ENCODE measurements at regions not wholly inside any gene's neighbourhood (a gene's known extent, or its start where the extent isn't known, plus 50 kb on each side); places are given as distances from the start of the nearest gene placed in this dataset.

GRCh38 chr18:38358805-38359657, 793.4 kb upstream of the CELF4 start (continued):
- no peak for TF ChIP-seq E2F8 (IDR thresholded peaks at IDR 0.05; ENCODE audit: low read depth, partially characterized antibody)
- TF ChIP-seq TCF12 (IDR thresholded peaks at IDR 0.05; ENCODE audit: low read depth, low read length), result no peak

GRCh38 chr18:38353149-38353548, 787.6 kb upstream of the CELF4 start:
- Histone ChIP-seq H3K4me3 (no peak overlapping the region), H3K79me2 (ENCODE audit: control insufficient read depth, insufficient read depth, low read length) (no peaks in the 10 kb centered on the region), H3K27ac (ENCODE audit: control insufficient read depth, insufficient read depth) (no peak overlapping the region), H2AFZ (ENCODE audit: control insufficient read depth, low read depth, low read length) (no peak overlapping the region), H3K9me3 (replicated peaks; ENCODE audit: control insufficient read depth, insufficient read depth, low read length) (no peaks in the 10 kb centered on the region; the same call in 2 of the 3 replicates), H3K4me1 (ENCODE audit: control insufficient read depth, insufficient read depth, low read length) (no peaks in the 10 kb centered on the region), H3K4me2 (ENCODE audit: control insufficient read depth, insufficient read depth) (no peak overlapping the region), H3K9ac (ENCODE audit: control insufficient read depth, insufficient read depth, low read length) (no peak overlapping the region), H4K20me1 (ENCODE audit: control insufficient read depth, insufficient read depth) (no peaks in the 10 kb centered on the region), H3K36me3 (ENCODE audit: control insufficient read depth in 2 of 2, insufficient read depth in 2 of 2, low read length in 1 of 2) (no peaks in the 10 kb centered on the region), H3K27me3 (replicated peaks in 1 of 2; ENCODE audit: control insufficient read depth in 2 of 2, insufficient read depth in 2 of 2, low read length in 1 of 2) (no peaks in the 10 kb centered on the region)
- ChIA-PET RAD21 (ENCODE audit: unreplicated experiment) (no interaction called here), POLR2A (no interaction called here), SMC1A (ENCODE audit: uncharacterized antibody, unreplicated experiment) (no interaction called here), CTCF (no interaction called here)
- intact Hi-C loops (cut with micrococcal nuclease; ENCODE audit: unreplicated experiment), result no loop called here
- ATAC-seq (no peak), FAIRE-seq (no peak), DNase-seq (ENCODE audit: low read depth, low spot score) (no peak)
- TF ChIP-seq HDAC2 (IDR thresholded peaks at IDR 0.05) (no peak), ZBED1 (IDR thresholded peaks at IDR 0.05; ENCODE audit: borderline replicate concordance) (no peak), ZNF274 (IDR thresholded peaks at IDR 0.05; ENCODE audit: insufficient read depth, insufficient read length) (no peak), USF2 (IDR thresholded peaks at IDR 0.05; ENCODE audit: borderline replicate concordance, low read depth, low read length) (no peak), CTCF (IDR thresholded peaks at IDR 0.05 in 2 of 3, conservative IDR thresholded peaks at IDR 0.05 in 1 of 3; ENCODE audit: control insufficient read depth in 2 of 3, extremely low read depth in 1 of 3, insufficient read depth in 1 of 3, low read depth in 3 of 3, low read length in 3 of 3) (no peak), ZNF24 (IDR thresholded peaks at IDR 0.05) (no peak), MYB (IDR thresholded peaks at IDR 0.05; ENCODE audit: borderline replicate concordance, low read depth, low read length) (no peak), SPI1 (IDR thresholded peaks at IDR 0.05; ENCODE audit: borderline replicate concordance, insufficient read depth, low read depth, low read length) (no peak), EZH2 (IDR thresholded peaks at IDR 0.05; ENCODE audit: borderline replicate concordance, control insufficient read depth, low read depth, low read length) (no peak), JUNB (IDR thresholded peaks at IDR 0.05) (no peak), ASH2L (IDR thresholded peaks at IDR 0.05; ENCODE audit: borderline replicate concordance, low read depth) (no peak), PML (IDR thresholded peaks at IDR 0.05; ENCODE audit: low read length) (no peak), E4F1 (IDR thresholded peaks at IDR 0.05; ENCODE audit: borderline replicate concordance, partially characterized antibody) (no peak)
- in situ Hi-C loops (cut with MboI), result no loop called here
- no TSS peak for BruUV-seq (replicated peaks)

Measured in GM12878 (cell line).